ENCODE measurements at regions not wholly inside any gene's neighbourhood (a gene's known extent, or its start where the extent isn't known, plus 50 kb on each side); places are given as distances from the start of the nearest gene placed in this dataset.

DNA sequence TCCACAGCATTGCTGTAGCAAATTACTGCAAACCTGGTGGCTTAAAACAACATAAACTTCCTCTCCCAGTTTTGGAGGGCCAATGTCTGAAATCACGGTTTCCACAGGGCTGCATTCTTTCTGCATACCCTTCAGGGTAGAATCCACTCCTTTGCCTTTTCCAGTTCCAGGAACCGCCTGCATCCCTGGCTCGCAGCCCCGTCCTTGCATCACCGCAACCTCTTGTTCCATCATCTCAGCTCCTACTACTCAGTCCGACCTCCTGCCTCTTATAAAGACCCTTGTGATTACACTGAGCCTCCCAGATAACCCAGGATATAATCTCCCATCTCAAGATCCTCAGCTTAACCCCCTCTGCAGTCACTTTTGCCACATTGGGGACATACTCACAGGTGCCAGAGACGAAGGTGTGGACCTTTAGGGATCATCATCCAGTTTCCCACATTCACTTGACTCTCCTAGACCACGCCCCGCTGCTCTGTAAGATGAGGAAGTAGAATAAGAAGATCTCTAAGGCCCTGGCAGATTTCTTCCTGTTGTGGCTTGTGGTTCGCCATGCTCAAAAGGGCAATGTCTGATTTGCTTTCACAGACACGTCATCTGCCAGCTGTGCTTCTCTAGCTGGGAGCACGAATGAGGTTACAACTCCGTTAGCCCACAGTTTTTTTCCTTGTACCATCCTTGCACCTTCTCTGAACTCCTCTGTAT, 103.6 kb upstream of the AGAP1 start:
- Histone ChIP-seq H3K9me3 (ENCODE audit: control insufficient read depth, insufficient read depth, low read length) (no peaks in the 10 kb centered on the region), H3K27ac (ENCODE audit: low read length) (no peak overlapping the region), H3K4me1 (ENCODE audit: control insufficient read depth, insufficient read depth, low read length) (no peaks in the 10 kb centered on the region), H3K36me3 (ENCODE audit: control insufficient read depth, insufficient read depth, low read length) (no peaks in the 10 kb centered on the region), H3K27me3 (ENCODE audit: control insufficient read depth, insufficient read depth, low read length) (no peaks in the 10 kb centered on the region), H3K4me3 (ENCODE audit: low read length) (no peak overlapping the region)
- no peak for DNase-seq (ENCODE audit: low read depth, low spot score)
- no CpG with 5 or more reads among the region's 13 CpGs for whole genome bisulfite sequencing (ENCODE audit: insufficient coverage, insufficient read length)

DNA sequence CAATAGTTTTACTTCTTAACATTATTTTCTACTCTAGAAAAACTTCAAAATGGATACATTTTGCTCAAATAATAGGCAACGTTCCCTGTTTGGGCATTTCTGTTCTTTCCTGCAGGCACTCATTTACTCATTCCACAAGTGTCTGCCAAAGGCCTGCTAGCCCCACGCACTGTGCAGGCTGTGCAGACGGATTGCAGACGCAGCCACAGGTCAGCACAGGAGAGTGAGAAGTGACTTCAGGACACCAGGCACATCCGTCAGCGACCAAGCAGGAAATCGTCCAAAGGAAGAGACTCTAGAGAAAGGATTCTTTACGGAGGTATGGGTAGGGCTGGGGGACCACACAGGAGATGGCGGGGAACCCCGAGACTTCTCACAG, 103.0 kb upstream of the AGAP1 start:
- Histone ChIP-seq H3K4me1 (ENCODE audit: control insufficient read depth, insufficient read depth, low read length) (no peaks in the 10 kb centered on the region), H3K27ac (ENCODE audit: low read length) (no peak overlapping the region), H3K27me3 (ENCODE audit: control insufficient read depth, insufficient read depth, low read length) (no peaks in the 10 kb centered on the region), H3K36me3 (ENCODE audit: control insufficient read depth, insufficient read depth, low read length) (no peaks in the 10 kb centered on the region), H3K9me3 (ENCODE audit: control insufficient read depth, insufficient read depth, low read length) (no peaks in the 10 kb centered on the region), H3K4me3 (ENCODE audit: low read length) (no peak overlapping the region)
- DNase-seq (ENCODE audit: low read depth, low spot score): no peak
- WGBS (ENCODE audit: insufficient coverage, insufficient read length): no CpG with 5 or more reads among the region's 10 CpGs

DNA sequence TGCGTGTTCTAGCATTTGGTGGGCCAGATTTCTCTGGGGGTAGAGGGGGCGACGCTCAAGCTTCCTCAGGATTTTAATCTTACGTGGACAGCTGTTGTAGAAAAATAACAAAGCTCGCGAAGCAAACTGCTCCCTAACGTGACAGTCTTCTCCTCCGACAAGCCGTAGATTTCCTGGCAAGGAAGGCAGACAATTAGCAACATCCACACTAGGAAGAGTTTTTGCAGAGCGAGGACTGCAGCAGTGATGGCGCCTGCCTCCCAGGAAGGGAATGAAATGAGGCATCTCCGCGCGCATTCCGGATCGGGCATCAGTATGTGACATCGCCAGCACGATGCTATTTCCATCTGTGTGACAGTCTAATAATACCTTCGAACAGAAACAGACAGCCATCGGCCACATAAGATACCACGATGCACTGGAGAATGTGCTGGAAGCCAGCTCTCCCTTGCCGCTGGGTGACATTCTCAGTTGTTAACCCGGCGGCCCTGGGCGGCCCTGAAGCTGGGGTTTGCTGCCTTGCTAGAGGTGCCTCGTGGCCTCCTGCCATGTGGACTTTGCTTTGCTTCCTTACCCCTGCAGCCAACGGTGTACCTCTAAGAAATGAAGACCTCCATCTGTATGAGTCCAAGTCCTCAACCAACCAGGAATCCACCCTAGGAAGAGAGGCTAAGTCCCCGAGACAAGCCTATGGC, 101.8 kb upstream of the AGAP1 start:
- Histone ChIP-seq H3K9me3 (ENCODE audit: control insufficient read depth, insufficient read depth, low read length) (no peaks in the 10 kb centered on the region), H3K27me3 (ENCODE audit: control insufficient read depth, insufficient read depth, low read length) (no peaks in the 10 kb centered on the region), H3K36me3 (ENCODE audit: control insufficient read depth, insufficient read depth, low read length) (no peaks in the 10 kb centered on the region), H3K4me1 (ENCODE audit: control insufficient read depth, insufficient read depth, low read length) (no peaks in the 10 kb centered on the region), H3K4me3 (ENCODE audit: low read length) (no peak overlapping the region), H3K27ac (ENCODE audit: low read length) (no peak overlapping the region)
- WGBS (ENCODE audit: insufficient coverage, insufficient read length): no CpG with 5 or more reads among the region's 28 CpGs
- no peak for DNase-seq (ENCODE audit: low read depth, low spot score)

GRCh38 chr2:235394278-235394828, 99.5 kb upstream of the AGAP1 start:
- Histone ChIP-seq H3K27me3 (ENCODE audit: control insufficient read depth, insufficient read depth, low read length) (no peaks in the 10 kb centered on the region), H3K4me3 (ENCODE audit: low read length) (no peak overlapping the region)
- no CpG with 5 or more reads among the region's 12 CpGs for WGBS (ENCODE audit: insufficient coverage, insufficient read length)

DNA sequence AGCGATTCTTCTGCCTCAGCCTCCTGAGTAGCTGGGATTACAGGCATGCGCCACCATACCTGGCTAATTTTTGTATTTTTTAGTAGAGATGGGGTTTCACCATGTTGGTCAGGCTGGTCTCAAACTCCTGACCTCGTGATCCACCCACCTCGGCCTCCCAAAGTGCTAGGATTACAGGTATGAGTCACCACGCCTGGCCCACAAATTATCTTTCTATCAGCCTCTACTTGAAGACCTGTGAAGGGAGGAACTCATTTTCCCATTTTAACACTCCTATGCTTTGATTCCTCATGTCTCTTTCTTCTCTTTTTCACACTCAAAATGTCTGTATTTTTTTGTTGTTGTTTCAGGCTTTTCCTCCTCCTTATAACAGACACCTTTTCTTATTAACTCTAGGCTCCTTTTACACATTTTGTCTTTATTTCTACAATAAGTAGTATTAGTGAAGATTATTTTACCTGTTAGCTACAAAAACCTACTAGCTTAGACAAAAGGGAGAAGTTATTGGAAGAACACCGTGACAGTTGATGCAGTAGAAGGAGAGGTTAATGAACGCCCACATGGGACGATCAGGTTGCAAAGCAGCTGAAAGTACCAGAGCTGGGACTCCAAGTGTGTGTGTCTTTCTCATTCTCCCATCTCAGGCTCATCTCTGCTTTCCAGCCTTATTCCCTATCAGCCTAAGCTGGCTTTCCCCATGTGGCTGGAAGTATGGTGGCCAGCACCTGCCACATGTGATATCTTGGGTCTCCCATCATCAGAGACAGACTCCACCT, 97.6 kb upstream of the AGAP1 start:
- Histone ChIP-seq H3K27me3 (ENCODE audit: control insufficient read depth, insufficient read depth, low read length) (no peaks in the 10 kb centered on the region), H3K4me3 (ENCODE audit: low read length) (no peak overlapping the region), H3K27ac (ENCODE audit: low read length) (no peak overlapping the region), H3K4me1 (ENCODE audit: control insufficient read depth, insufficient read depth, low read length) (no peaks in the 10 kb centered on the region), H3K9me3 (ENCODE audit: control insufficient read depth, insufficient read depth, low read length) (no peaks in the 10 kb centered on the region), H3K36me3 (ENCODE audit: control insufficient read depth, insufficient read depth, low read length) (0 out of 2 replicates have a peak, but pooled peaks cover 2% of the 10 kb centered on the region)
- DNase-seq (ENCODE audit: low read depth, low spot score): no peak
- no CpG with 5 or more reads among the region's 8 CpGs for WGBS (ENCODE audit: insufficient coverage, insufficient read length)

More at GRCh38 chr2:235394278-235394828, 99.5 kb upstream of the AGAP1 start:
- no peak for DNase-seq (ENCODE audit: low read depth, low spot score)
- Histone ChIP-seq H3K4me1 (ENCODE audit: control insufficient read depth, insufficient read depth, low read length) (no peaks in the 10 kb centered on the region), H3K9me3 (ENCODE audit: control insufficient read depth, insufficient read depth, low read length) (no peaks in the 10 kb centered on the region), H3K36me3 (ENCODE audit: control insufficient read depth, insufficient read depth, low read length) (no peaks in the 10 kb centered on the region), H3K27ac (ENCODE audit: low read length) (no peak overlapping the region)

GRCh38 chr2:235398321-235398720, 95.5 kb upstream of the AGAP1 start:
- H3K36me3 ChIP-seq (ENCODE audit: control insufficient read depth, insufficient read depth, low read length): 0 out of 2 replicates have a peak, but pooled peaks cover 2% of the 10 kb centered on the region
- no peaks in the 10 kb centered on the region for H3K27me3 ChIP-seq (ENCODE audit: control insufficient read depth, insufficient read depth, low read length)
- no peak overlapping the region for H3K4me3 ChIP-seq (ENCODE audit: low read length)
- no peaks in the 10 kb centered on the region for H3K9me3 ChIP-seq (ENCODE audit: control insufficient read depth, insufficient read depth, low read length)
- H3K27ac ChIP-seq (ENCODE audit: low read length): no peak overlapping the region
- WGBS (ENCODE audit: insufficient coverage, insufficient read length): no CpG with 5 or more reads among the region's 2 CpGs
- DNase-seq (ENCODE audit: low read depth, low spot score): no peak
- no peaks in the 10 kb centered on the region for H3K4me1 ChIP-seq (ENCODE audit: control insufficient read depth, insufficient read depth, low read length)

DNA sequence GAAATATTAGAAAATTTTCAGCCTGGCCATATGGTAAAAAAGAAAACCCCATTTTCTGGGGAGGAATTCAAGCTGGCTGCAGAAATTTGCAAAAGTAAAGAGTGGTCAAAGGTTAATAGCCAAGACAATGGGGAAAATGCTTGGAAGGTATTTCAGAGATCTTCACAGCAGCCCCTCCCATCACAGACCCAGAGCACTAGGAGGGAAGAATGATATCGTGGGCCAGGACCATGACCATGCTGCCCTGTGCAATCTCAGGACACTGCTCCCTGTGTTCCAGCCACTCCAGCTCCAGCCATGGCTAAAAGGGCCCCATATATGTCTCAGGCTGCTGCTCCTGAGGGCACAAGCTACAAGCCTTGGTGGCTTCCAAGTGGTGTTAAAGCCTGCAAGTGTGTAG, 93.9 kb upstream of the AGAP1 start:
- peak; percentile 18 for DNase-seq (ENCODE audit: low read depth, low spot score)
- WGBS (ENCODE audit: insufficient coverage, insufficient read length): no CpG with 5 or more reads among the region's 1 CpG
- no peaks in the 10 kb centered on the region for H3K4me1 ChIP-seq (ENCODE audit: control insufficient read depth, insufficient read depth, low read length)
- H3K4me3 ChIP-seq (ENCODE audit: low read length): no peak overlapping the region
- no peaks in the 10 kb centered on the region for H3K9me3 ChIP-seq (ENCODE audit: control insufficient read depth, insufficient read depth, low read length)
- H3K27ac ChIP-seq (ENCODE audit: low read length): no peak overlapping the region
- no peaks in the 10 kb centered on the region for H3K27me3 ChIP-seq (ENCODE audit: control insufficient read depth, insufficient read depth, low read length)
- H3K36me3 ChIP-seq (ENCODE audit: control insufficient read depth, insufficient read depth, low read length): 0 out of 2 replicates have a peak, but pooled peaks cover 2% of the 10 kb centered on the region

- DNase-seq (ENCODE audit: low read depth, low spot score): no peak
- no peak overlapping the region for H3K4me3 ChIP-seq (ENCODE audit: low read length)
- no CpG with 5 or more reads among the region's 2 CpGs for WGBS (ENCODE audit: insufficient coverage, insufficient read length)
- H3K4me1 ChIP-seq (ENCODE audit: control insufficient read depth, insufficient read depth, low read length): no peaks in the 10 kb centered on the region
- no peaks in the 10 kb centered on the region for H3K27me3 ChIP-seq (ENCODE audit: control insufficient read depth, insufficient read depth, low read length)
- no peak overlapping the region for H3K27ac ChIP-seq (ENCODE audit: low read length)
- H3K9me3 ChIP-seq (ENCODE audit: control insufficient read depth, insufficient read depth, low read length): no peaks in the 10 kb centered on the region
- 0 out of 2 replicates have a peak, but pooled peaks cover 2% of the 10 kb centered on the region for H3K36me3 ChIP-seq (ENCODE audit: control insufficient read depth, insufficient read depth, low read length)
These were observed 91.4 kb upstream of the AGAP1 start for GRCh38 chr2:235402422-235402821.

DNA sequence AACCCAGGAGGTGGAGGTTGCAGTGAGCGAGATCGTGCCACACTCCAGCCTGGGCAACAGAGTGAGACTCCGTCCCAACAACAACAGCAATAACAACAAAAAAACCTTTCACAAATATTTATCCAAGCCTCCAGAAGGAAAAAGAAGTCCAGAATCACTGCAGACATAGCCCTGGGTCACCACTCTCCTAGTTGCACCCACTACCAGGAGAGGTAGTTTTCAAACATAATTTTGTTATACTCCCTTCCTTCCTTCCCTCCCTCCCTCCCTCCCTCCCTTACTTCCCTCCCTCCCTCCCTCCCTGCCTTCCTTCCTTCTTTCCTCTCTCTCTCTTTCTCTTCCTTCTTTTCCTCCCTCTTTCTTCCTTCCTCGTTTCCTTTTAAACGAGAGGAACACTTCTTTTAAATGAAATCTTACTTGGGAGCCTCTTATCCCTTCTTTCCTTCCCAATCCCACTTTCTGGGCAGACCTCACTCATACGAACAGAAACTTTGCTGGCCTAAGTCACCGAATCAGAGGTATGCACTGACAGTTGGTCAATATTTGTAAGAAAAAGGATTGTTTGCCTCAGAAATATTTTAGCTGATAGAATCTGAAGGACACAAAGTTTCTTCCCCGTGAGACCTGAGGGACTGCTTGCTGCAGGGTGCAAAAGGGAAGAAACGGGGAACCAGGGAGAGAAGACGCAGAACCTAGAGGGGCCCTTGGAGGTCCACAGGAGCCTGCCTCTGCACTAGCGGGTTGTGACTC, 88.1 kb upstream of the AGAP1 start:
- Histone ChIP-seq H3K9me3 (ENCODE audit: control insufficient read depth, insufficient read depth, low read length) (no peaks in the 10 kb centered on the region), H3K36me3 (ENCODE audit: control insufficient read depth, insufficient read depth, low read length) (no peaks in the 10 kb centered on the region), H3K27me3 (ENCODE audit: control insufficient read depth, insufficient read depth, low read length) (no peaks in the 10 kb centered on the region), H3K27ac (ENCODE audit: low read length) (no peak overlapping the region), H3K4me1 (ENCODE audit: control insufficient read depth, insufficient read depth, low read length) (no peaks in the 10 kb centered on the region), H3K4me3 (ENCODE audit: low read length) (no peak overlapping the region)
- no CpG with 5 or more reads among the region's 11 CpGs for WGBS (ENCODE audit: insufficient coverage, insufficient read length)
- no peak for DNase-seq (ENCODE audit: low read depth, low spot score)

DNA sequence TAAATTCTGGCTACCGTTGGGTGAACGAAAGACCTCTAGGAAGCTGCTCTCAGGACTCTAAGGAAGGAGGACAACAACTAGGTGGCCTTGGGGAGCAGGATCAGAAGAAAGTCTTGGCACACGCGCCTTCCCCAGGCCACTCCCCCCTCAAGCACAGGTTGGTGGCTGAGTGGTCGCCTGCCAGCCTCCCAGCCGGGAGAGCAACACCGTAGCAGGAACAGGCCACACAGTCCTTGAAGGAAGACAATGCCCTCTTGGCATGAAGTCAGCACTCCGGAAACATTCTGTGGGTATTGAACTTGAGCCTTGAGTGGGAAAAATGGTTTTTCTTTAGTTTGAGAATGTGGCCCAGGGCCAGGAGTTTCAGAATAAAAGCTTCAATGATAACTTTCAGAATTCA, 87.4 kb upstream of the AGAP1 start:
- Histone ChIP-seq H3K36me3 (ENCODE audit: control insufficient read depth, insufficient read depth, low read length) (no peaks in the 10 kb centered on the region), H3K27me3 (ENCODE audit: control insufficient read depth, insufficient read depth, low read length) (no peaks in the 10 kb centered on the region), H3K9me3 (ENCODE audit: control insufficient read depth, insufficient read depth, low read length) (no peaks in the 10 kb centered on the region), H3K4me3 (ENCODE audit: low read length) (no peak overlapping the region), H3K27ac (ENCODE audit: low read length) (no peak overlapping the region), H3K4me1 (ENCODE audit: control insufficient read depth, insufficient read depth, low read length) (no peaks in the 10 kb centered on the region)
- WGBS (ENCODE audit: insufficient coverage, insufficient read length): no CpG with 5 or more reads among the region's 8 CpGs
- no peak for DNase-seq (ENCODE audit: low read depth, low spot score)

Data from iPS DF 6.9 (cell line).